T47D (cell line): ENCODE measurements at regions not wholly inside any gene's neighbourhood (a gene's known extent, or its start where the extent isn't known, plus 50 kb on each side); places are given as distances from the start of the nearest gene placed in this dataset.

Experiments used
- DNase-seq, 2 experiments: peaks; one replicate each; pipeline versions ENCODE4 v3.0.0 to v3.0.0-alpha.2; 2011 to 2012; ENCODE audit warnings: low read depth in 1 of 2, low spot score in 1 of 2
- JUND ChIP-seq: IDR thresholded peaks from 2 replicates; pipeline ENCODE4 v1.6.1; 2012; ENCODE audit warnings: low read depth
- in situ Hi-C: cut with HindIII; loops from 2 replicates; pipeline ENCODE4 v1.10.0; 2016; ENCODE audit warnings: low sequenced_read_pairs, low pct_unique_long_range_greater_than_20kb

DNA sequence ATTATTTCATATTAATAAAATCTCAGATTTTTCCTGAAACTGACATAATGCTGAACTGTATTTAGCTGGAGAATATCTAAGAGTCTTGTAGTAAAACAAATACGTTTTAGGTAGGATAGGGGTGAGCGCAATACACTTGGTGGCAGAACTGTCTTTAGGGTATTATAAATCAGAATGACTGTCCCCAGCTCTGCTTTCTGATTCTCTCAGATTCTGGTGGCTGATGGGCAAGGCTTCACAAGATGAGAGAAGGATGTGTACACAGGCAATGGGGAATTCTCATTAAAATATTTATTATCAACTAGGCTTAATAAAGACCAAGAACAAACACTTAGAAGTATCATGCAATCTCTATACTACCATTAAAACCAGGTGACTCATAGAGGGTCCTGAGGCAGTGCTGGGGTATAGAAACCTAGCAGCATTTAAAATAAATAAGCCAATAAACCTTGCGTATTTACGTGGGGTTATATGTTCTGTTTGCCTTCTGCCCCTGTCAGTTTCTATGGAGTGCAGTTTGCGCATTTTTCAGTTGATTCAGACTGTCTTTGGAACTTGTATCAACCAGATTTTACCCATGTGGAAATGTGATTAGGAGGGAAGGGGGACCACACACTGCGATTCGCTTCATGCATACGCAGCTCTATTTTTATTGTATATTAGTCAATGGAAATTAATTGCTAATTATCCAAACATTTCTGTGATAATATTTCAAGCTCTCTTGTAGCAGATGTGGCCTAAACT lies 1150.7 kb upstream of the WWC1 start:
- in situ Hi-C loops = no loop called here
- no peak for TF ChIP-seq JUND
- DNase-seq = no peak

DNA sequence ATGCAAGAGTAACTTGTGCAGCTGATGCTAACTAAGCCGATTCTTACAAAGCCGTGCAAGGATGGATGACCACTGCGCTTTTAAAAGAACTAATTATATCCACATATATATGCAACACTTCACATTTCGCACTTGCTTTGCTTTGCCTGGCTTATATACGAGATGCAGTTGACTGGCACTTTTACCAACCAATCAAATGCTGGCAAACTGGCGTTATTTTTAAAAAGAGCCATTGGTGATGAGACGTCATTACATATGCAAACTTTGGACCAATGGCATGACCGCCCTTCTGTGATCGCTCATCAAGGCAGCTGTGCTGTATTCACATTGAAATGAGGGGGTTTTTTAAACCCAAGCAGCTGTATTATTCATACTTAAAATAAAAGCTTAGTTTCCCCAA lies 1147.7 kb upstream of the WWC1 start:
- in situ Hi-C loops = no loop called here
- no peak for TF ChIP-seq JUND
- peak in 1 of 2 experiments; percentile 65 for DNase-seq

DNA sequence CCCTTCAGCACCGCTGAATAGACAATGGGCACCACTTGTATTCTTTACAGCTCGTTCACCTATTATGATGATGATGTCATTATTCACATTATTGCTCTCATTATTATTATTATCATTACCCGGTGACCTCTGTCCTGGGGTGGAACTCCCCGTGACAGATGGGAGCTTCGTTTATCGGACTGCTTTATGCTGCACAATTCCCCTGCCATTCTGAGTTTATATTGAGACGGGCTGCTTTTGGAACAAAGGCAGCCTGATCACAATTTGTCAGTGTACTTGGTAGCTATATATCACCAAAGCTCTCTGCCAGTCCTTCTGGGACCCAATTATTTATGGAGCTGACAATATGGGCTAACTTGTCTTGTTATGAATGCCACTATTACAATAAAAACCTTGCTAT lies 1145.6 kb upstream of the WWC1 start:
- TF ChIP-seq JUND = no peak
- in situ Hi-C loops = no loop called here
- no peak for DNase-seq

DNA sequence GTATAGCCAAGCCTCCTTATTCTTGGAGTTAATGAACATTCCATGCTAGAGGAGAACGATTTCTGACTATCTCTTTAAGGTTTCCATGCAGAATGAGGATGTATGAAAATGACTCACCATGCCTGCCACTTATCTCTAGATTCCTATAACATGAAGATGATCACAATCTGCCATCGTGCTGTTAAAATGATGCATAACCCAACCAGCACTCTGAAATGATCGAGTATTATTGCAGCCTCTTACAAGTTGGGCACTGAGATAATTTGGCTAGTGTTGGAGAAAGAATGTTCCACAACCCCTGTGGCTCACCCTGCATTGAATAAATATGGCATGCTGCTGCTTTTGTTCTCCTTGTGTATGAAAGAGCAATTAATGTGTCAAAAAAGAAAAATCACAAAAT lies 1143.6 kb upstream of the WWC1 start:
- in situ Hi-C loops = no loop called here
- TF ChIP-seq JUND = no peak
- DNase-seq = no peak

GRCh38 chr5:167150661-167151060 lies 1140.8 kb upstream of the WWC1 start:
- no peak for DNase-seq
- in situ Hi-C loops = no loop called here
- TF ChIP-seq JUND = no peak

DNA sequence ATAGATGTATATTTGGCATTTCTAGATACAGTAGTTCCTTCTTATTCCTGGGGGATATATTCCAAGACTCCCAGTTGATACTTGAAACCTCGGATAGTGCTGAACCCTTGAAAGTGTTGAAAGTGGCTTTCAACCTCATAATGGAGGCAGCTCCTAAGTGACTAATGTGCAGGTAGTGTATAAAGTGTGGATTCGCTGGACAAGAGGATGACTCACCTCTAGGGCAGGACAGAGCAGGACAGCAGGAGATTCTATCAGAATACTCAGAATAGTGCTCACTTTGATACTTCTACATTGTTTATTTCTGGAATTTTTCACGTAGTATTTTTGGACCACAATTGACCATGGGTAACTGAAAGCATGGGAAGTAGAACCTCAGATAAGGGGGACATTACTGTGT lies 1138.9 kb upstream of the WWC1 start:
- no peak for TF ChIP-seq JUND
- in situ Hi-C loops = no loop called here
- DNase-seq = no peak

DNA sequence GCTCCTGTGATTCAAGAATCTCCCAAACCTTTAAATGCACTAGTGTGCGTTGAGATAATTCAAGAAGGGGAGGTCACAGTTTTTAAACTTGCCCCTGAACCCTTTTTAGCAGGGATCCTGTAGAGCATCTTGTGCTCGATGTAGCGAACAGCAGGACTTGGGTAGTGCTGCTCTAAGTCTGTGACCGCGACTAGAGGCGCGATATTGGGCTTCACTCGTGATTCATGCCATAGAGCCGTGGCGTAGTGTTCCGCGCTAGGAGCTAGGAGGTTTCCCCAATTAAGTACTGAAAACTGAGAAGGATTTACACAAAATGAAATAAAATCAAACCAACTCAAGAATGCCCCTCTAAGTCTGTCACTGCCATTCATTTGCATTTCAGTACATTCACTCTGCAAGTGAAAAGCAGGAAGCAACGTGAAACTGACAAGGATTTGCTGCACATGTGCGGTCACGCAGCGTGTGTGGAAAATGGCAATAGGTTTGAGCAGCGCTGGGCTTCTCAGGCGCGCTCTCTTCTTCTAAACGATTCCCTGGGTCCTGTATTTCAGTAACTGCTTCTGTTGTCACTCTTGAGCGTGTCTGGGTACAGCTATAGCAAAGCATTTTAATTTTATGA lies 1135.9 kb upstream of the WWC1 start:
- in situ Hi-C loops = no loop called here
- peak in 1 of 2 experiments; percentile 25 for DNase-seq
- TF ChIP-seq JUND = no peak

DNA sequence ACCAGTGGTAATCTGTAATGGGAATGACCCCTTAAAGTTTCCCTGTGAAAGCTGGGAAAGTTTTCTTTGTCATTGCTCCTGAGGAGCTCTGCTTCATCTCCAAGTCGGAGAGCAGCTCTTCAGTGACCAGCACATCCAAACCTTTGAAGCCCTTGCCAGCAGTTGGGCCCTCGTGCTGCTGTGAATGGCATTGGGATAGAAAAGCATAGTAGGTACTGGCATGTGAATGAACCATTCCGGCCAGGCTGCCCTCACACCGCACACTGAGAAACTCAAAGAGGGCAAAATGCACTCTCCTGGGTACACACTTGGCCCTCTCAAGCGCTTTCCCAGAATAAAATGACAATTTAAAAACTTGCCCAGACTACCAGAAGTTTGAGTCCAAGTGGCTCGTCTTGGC lies 1135.0 kb upstream of the WWC1 start:
- no peak for TF ChIP-seq JUND
- in situ Hi-C loops = no loop called here

GRCh38 chr5:167158588-167158987 lies 1132.9 kb upstream of the WWC1 start:
- DNase-seq = no peak
- TF ChIP-seq JUND = no peak
- in situ Hi-C loops = no loop called here

More for the DNA sequence above, 1135.0 kb upstream of the WWC1 start:
- no peak for DNase-seq

DNA sequence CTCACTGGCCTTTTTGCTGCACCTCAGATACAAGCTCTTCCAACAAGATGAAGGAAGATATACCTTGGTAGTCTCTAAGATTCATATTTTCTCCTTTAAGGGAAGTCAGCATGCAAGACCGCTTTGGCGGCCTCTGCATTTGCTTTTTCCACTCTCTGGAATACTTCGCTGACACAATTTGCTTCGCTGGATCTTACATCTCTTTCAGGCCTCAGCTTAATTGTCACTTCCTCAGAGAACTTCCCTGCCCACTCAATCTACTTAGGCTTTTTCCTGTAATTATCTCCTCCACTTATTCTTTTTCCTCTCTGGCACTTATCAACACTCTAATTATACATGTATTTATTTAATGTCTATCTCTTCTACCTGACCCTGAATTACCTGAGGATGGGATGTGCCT lies 1131.1 kb upstream of the WWC1 start:
- TF ChIP-seq JUND = no peak
- in situ Hi-C loops = no loop called here
- DNase-seq = no peak

GRCh38 chr5:167166696-167167095 lies 1124.7 kb upstream of the WWC1 start:
- in situ Hi-C loops = no loop called here
- no peak for DNase-seq
- TF ChIP-seq JUND = no peak

DNA sequence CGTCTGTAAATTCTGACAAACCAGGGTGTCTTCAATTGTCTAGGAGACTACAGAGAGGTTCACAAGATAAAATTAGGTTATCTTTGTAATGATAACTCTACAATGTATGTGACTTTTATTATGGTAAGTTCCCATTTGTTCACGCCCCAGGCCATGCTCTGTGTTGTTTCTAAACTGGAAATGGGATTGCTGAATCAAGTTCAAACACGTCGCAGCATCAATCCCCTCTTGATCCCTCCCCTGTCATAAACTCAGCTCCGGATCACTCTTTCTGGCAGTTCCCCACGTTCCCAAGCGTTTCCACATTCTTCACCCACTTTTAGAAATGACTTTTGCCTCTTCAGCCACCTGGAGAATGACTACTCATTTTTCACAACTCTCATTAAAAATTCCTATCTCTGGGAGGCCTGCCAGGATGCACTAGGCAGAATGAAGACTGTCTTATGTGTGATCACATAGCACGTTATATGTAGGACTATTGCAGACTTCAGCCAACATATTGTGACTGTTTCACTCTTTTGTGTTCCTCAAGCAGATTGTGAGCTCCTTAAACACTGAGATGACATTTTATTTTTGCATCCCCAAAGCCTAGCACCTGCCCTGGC lies 1124.2 kb upstream of the WWC1 start:
- no peak for TF ChIP-seq JUND
- in situ Hi-C loops = no loop called here
- no peak for DNase-seq

DNA sequence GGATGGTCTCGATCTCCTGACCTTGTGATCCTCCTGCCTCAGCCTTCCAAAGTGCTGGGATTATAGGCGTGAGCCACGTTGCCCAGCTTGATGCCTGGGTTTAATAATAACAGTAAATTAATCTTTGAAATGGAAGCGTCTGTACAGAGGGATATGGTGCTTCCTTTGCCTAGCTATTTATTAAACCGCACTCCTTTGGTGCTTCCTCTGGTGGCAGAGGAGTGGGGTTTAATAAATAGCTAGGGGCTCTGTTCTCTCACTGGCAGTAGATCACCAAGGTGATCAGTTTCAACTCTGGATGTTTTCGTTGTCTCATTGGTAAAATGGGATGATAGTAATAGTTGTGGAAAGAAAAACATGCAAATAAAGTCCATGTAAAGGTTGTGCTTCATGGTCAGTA lies 1122.5 kb upstream of the WWC1 start:
- TF ChIP-seq JUND = no peak
- in situ Hi-C loops = no loop called here
- DNase-seq = no peak
